Common myeloid progenitor, CD34-positive (primary cell): ENCODE measurements at regions not wholly inside any gene's neighbourhood (a gene's known extent, or its start where the extent isn't known, plus 50 kb on each side); places are given as distances from the start of the nearest gene placed in this dataset.
"Not testable (repeated sequence)": the region's sequence is repeated elsewhere in the genome, so short reads cannot be mapped to it uniquely, and the experiment has no call there.

ENCODE experiments used
- CTCF ChIA-PET: fragments of 350-600 bp; sonication (Branson Sonifier 250); formaldehyde crosslinking; loops from one replicate; lab custom pipeline; 2021; ENCODE audit warnings: antibody characterized with exemption; lab: Charles Lee
- POLR2A ChIA-PET: fragments of 350-600 bp; sonication (Branson Sonifier 250); formaldehyde crosslinking; loops from one replicate; lab custom pipeline; 2021; ENCODE audit warnings: antibody characterized with exemption; lab: Charles Lee
- DNase-seq, 3 donors: peaks; one replicate each; pipeline versions ENCODE4 v3.0.0 to v3.0.0-alpha.2; 2013
- H3K27ac ChIP-seq, 2 experiments: 1 replicate in 1 of 2; 2 replicates in 1 of 2; pipeline ENCODE4 v1.7.0; 2013; ENCODE audit warnings: inconsistent platforms in 2 of 2, low read length in 2 of 2, mild to moderate bottlenecking in 2 of 2, low read depth in 1 of 2, moderate library complexity in 1 of 2; ENCODE audit not compliant: severe bottlenecking in 2 of 2, insufficient read depth in 1 of 2, poor library complexity in 1 of 2
- H3K27me3 ChIP-seq, 5 experiments: replicated peaks in 2 of 5; 1 replicate in 3 of 5; 2 replicates in 2 of 5; pipeline versions ENCODE4 v1.6.1 to v1.7.0; 2013; ENCODE audit warnings: low read length in 4 of 5, mild to moderate bottlenecking in 2 of 5, moderate library complexity in 2 of 5, inconsistent platforms in 1 of 5; ENCODE audit not compliant: insufficient read depth in 5 of 5, control insufficient read depth in 4 of 5
- H3K36me3 ChIP-seq, 4 experiments: 1 replicate in 2 of 4; 2 replicates in 2 of 4; pipeline versions ENCODE4 v1.6.1 to v1.7.0; 2013; ENCODE audit warnings: low read length in 3 of 4, control low read depth in 1 of 4, mild to moderate bottlenecking in 1 of 4; ENCODE audit not compliant: control insufficient read depth in 4 of 4, insufficient read depth in 4 of 4
- H3K4me1 ChIP-seq, 4 experiments: 1 replicate in 3 of 4; 2 replicates in 1 of 4; pipeline versions ENCODE4 v1.6.1 to v1.7.1; 2013; ENCODE audit warnings: low read length in 3 of 4, mild to moderate bottlenecking in 3 of 4, control low read depth in 1 of 4, inconsistent platforms in 1 of 4, moderate library complexity in 1 of 4; ENCODE audit not compliant: control insufficient read depth in 4 of 4, insufficient read depth in 4 of 4; ENCODE audit errors: control extremely low read depth in 1 of 4
- H3K4me3 ChIP-seq, 7 experiments: 1 replicate in 4 of 7; 2 replicates in 3 of 7; pipeline versions ENCODE4 v1.5.1 to v1.7.0; 2013; ENCODE audit warnings: mild to moderate bottlenecking in 7 of 7, low read length in 6 of 7, moderate library complexity in 6 of 7, inconsistent platforms in 2 of 7, low read depth in 2 of 7, control low read depth in 1 of 7; ENCODE audit not compliant: insufficient read depth in 4 of 7, control insufficient read depth in 1 of 7; ENCODE audit errors: extremely low read depth in 1 of 7
- H3K9me3 ChIP-seq, 5 experiments: 1 replicate in 4 of 5; 2 replicates in 1 of 5; pipeline versions ENCODE4 v1.6.1 to v1.7.1; 2013; ENCODE audit warnings: low read length in 4 of 5, mild to moderate bottlenecking in 2 of 5, inconsistent platforms in 1 of 5, low read depth in 1 of 5, moderate library complexity in 1 of 5; ENCODE audit not compliant: control insufficient read depth in 4 of 5, insufficient read depth in 2 of 5; ENCODE audit errors: control extremely low read depth in 1 of 5
- WGBS: methylation state at CpG from one replicate; pipeline ENCODE4 v1.1.5; 2013; ENCODE audit not compliant: insufficient coverage; 5-methylcytosine and 5-hydroxymethylcytosine counted together

DNA sequence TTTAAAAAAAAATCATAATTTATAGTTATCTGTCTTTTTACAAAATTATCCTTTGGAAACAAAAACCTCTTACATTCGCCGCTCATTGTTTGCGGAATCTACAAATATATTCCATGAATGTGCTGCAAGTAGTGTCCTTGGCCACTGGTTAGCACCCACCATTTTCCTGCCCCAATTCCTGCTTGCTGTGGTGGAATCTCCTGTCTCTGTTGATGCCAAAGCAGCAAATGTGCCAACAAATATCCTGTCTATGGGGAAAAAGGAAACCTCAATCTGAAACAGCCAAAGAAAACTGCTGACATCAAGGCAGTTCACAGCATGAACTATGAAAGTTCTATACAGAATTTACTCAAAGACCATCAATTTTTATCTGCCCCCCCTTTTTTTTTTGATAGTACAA, 603.6 kb downstream of the COL12A1 start:
- no peaks in the 10 kb centered on the region for H3K27me3 ChIP-seq
- CTCF ChIA-PET: no interaction called here
- WGBS: 100% methylated on average over 3 of the region's 3 CpGs
- no peaks in the 10 kb centered on the region for H3K36me3 ChIP-seq
- H3K27ac ChIP-seq: no peak overlapping the region
- H3K4me1 ChIP-seq: peaks cover 0 to 6% (median under 1%) of the 10 kb centered on the region in 4 experiments
- H3K4me3 ChIP-seq: no peak overlapping the region
- no peaks in the 10 kb centered on the region for H3K9me3 ChIP-seq
- no peak for DNase-seq
- POLR2A ChIA-PET: no interaction called here

DNA sequence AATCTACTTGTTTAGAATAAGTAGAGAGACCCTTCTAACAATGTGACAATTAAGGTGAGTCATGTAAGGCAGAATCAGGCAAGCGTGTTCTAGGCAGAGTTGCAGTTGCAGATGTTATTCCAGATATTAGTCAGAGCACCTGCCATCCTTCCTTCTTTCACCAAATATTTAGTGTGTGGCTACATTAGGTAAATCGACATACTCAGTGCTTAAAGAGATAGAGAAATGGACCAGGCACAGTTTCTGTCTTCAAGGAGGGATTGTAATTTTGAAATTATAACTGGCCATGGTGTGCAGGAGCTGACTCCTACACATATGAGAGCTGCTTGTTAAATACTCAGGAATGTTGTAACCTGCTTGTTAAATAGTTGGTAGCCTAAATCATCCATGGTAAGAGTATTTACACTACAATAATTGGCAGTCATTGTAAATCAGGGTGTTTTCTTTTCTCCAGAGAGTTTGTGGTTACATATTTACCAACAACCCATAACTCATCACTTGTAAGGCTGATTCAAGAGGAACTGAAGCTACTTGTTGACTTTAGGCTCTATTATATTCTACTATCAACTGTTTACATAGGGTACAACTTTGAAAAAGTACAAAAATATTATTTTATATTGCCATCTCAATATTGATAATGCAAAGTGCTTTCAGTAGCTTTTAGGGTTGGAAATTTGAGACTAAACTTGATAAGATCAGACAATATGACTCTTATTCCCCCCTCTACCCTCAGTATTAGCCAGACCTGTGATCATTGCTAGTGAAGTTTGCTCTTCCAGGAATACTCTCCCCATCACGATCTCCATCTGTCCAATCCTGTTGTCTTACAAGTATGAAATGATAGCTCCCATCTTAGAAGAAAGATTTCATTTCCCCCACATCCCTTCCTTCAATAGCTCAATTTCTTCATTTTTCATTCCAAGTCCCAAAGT, 607.1 kb downstream of the COL12A1 start:
- no peaks in the 10 kb centered on the region for H3K27me3 ChIP-seq
- peaks cover 2 to 10% (median 4%) of the 10 kb centered on the region in 4 experiments for H3K4me1 ChIP-seq
- WGBS: 100% methylated on average over 1 of the region's 3 CpGs
- CTCF ChIA-PET: interaction anchor here (1.2 kb wide), 1 partner anchor 8 kb away, joined by 3 read pairs; no protein-coding TSS in a partner anchor
- DNase-seq: peak in 1 of 3 donors; percentile 33
- no peak overlapping the region for H3K27ac ChIP-seq
- no peaks in the 10 kb centered on the region for H3K36me3 ChIP-seq
- no peak overlapping the region for H3K4me3 ChIP-seq
- POLR2A ChIA-PET: no interaction called here
- no peaks in the 10 kb centered on the region for H3K9me3 ChIP-seq

DNA sequence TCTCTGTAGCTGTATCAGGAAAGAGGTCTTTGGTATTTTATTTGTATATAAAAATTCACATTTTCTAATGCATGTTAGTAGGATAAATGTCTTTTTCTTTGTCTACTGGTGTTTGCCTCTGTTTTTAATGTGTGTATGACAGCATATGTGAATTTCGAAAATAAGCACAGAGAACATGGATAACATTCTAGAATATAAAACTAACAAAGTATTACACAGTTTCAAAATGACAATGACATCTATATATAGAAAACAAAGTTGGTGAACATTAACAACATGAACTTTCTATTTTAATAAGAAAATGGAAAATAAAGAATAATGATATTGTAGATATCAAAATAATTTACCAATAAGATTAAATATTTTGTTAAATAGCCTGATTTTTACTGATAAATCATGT, 608.0 kb downstream of the COL12A1 start:
- Histone ChIP-seq H3K4me1 (peaks cover 2 to 7% (median 3%) of the 10 kb centered on the region in 4 experiments), H3K27me3 (no peaks in the 10 kb centered on the region), H3K36me3 (no peaks in the 10 kb centered on the region), H3K27ac (no peak overlapping the region), H3K9me3 (no peaks in the 10 kb centered on the region), H3K4me3 (no peak overlapping the region)
- ChIA-PET CTCF (no interaction called here), POLR2A (no interaction called here)
- no CpG with 5 or more reads among the region's 1 CpG for whole genome bisulfite sequencing
- no peak for DNase-seq

DNA sequence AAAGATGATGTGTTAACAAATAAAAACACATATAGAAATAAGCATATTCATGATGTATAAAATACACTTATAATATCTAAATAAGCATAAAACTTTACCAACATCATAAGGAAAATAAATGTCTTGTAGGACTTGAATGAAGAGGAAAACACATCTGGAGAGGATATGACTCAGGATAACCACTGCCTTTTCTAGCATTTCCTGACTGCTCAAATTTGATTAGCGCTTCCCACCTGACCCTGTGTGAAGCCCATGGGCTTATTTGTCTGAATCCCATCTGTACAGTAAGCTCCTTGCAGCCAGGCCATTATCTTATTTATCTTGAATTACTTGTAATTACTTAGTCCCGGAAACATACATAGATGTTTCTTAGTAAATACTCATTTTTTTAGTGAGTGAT, 608.6 kb downstream of the COL12A1 start:
- no peaks in the 10 kb centered on the region for H3K36me3 ChIP-seq
- POLR2A ChIA-PET: no interaction called here
- H3K27ac ChIP-seq: no peak overlapping the region
- H3K4me1 ChIP-seq: peaks cover 2 to 6% (median 3%) of the 10 kb centered on the region in 4 experiments
- WGBS: 40% methylated on average over 1 of the region's 2 CpGs
- no peaks in the 10 kb centered on the region for H3K27me3 ChIP-seq
- H3K9me3 ChIP-seq: no peaks in the 10 kb centered on the region
- H3K4me3 ChIP-seq: no peak overlapping the region
- DNase-seq: peak; percentile 8 to 74 (median 59)
- CTCF ChIA-PET: no interaction called here

DNA sequence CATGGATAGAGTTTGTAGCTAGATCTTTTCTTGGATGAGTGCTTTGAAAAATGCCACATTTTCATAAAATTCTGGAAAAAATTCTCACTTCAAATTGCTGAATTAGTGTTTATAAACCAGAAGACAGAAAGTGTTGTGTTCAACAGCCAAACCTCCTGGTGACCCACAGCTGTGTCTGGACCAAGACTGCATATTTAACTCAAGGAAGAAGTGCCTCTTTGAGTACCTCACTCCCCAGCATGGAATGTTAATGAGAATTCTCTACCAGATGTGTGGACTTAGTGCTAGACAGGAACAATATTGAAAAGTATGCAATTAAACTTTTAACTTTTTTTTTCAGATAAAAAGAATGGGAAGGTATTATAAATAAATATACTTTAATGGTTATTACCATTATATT, 609.3 kb downstream of the COL12A1 start:
- no peaks in the 10 kb centered on the region for H3K36me3 ChIP-seq
- no peaks in the 10 kb centered on the region for H3K27me3 ChIP-seq
- ChIA-PET CTCF (no interaction called here), POLR2A (no interaction called here)
- peaks cover 2 to 5% (median 3%) of the 10 kb centered on the region in 4 experiments for H3K4me1 ChIP-seq
- no peak overlapping the region for H3K27ac ChIP-seq
- no peak overlapping the region for H3K4me3 ChIP-seq
- no peak for DNase-seq
- no peaks in the 10 kb centered on the region for H3K9me3 ChIP-seq

DNA sequence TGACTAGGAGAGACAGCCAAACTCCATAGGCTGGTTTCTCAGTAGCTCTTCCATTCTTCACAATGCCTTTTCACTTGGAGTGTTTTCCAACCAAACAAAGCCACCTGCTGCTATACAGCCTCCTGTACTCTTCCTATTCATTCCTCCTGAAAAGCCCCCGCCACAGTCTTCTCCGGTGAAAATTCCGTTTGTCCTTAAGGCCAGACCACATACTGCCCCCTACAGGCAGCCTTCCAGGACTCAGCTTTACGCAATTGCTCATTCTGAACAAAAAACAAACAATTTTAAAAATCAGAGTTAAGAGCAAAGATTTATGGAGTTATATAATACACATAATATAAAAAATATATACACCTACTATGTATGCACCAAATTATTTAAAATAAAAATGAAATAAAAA, 611.5 kb downstream of the COL12A1 start:
- H3K27me3 ChIP-seq, H3K4me1 ChIP-seq, H3K9me3 ChIP-seq, DNase-seq, H3K36me3 ChIP-seq, POLR2A ChIA-PET, H3K4me3 ChIP-seq, H3K27ac ChIP-seq: not testable (repeated sequence)
- CTCF ChIA-PET: interaction anchor here (1.5 kb wide), 1 partner anchor 19 kb away, joined by 4 read pairs; no protein-coding TSS in a partner anchor
- WGBS: no CpG with 5 or more reads among the region's 4 CpGs

DNA sequence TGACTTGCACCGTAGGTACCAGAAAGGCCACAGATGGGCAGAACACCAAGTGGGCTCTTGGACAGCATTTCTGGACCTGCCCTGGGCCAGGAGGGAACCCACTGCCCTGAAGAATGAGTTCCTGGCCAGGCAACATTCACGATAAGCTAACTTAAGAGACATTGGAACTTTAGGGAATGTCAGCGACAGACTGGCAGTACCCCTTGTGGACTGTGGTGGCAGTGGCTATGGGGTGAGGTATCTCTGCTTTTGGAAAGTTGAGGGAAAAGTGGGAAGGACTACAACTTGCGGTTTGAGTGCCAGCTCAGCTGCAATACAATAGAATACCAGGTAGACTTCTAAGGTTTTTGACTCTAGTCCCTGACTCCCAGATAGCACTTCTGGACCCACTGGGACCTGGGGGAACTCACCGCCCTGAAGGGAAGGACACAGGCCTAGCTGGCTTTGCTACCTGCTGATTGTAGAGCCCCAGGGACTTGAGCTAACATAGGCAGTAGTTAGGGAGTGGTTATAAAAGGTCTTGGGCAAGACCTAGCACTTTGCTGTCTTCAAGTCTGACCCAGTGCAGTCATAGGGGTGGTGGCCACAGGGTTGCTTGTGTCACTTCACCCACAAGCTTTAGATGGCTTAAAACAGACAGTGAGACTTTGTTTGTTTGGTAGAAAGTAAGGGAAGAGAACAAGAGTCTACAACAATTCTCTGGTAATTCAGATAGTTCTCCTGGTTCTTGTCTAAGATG, 617.6 kb downstream of the COL12A1 start:
- WGBS: 100% methylated on average over 5 of the region's 5 CpGs

More for the DNA sequence above, 617.6 kb downstream of the COL12A1 start:
- ChIA-PET CTCF (no interaction called here), POLR2A (no interaction called here)
- H3K4me1 ChIP-seq: no peaks in the 10 kb centered on the region
- no peak overlapping the region for H3K4me3 ChIP-seq
- no peak for DNase-seq
- no peaks in the 10 kb centered on the region for H3K27me3 ChIP-seq
- H3K36me3 ChIP-seq: no peaks in the 10 kb centered on the region
- H3K27ac ChIP-seq: no peak overlapping the region
- H3K9me3 ChIP-seq: no peaks in the 10 kb centered on the region
